Iris pigment epithelial cell (primary cell): ENCODE measurements at regions not wholly inside any gene's neighbourhood (a gene's known extent, or its start where the extent isn't known, plus 50 kb on each side); places are given as distances from the start of the nearest gene placed in this dataset.

Experiments
- DNase-seq: peaks from one replicate; pipeline ENCODE4 v3.0.0-alpha.2; 2011; ENCODE audit warnings: low read depth

- DNase-seq = no peak
Measured at GRCh38 chr7:10888861-10889260, 84.8 kb upstream of the PHF14 start.

- peak; percentile 64 for DNase-seq
Measured at GRCh38 chr7:10889266-10889898, 84.3 kb upstream of the PHF14 start.

- no peak for DNase-seq
Measured at GRCh38 chr7:10908600-10908999, 65.1 kb upstream of the PHF14 start.

- DNase-seq = no peak
Measured at GRCh38 chr7:10910447-10910846, 63.2 kb upstream of the PHF14 start.

DNA sequence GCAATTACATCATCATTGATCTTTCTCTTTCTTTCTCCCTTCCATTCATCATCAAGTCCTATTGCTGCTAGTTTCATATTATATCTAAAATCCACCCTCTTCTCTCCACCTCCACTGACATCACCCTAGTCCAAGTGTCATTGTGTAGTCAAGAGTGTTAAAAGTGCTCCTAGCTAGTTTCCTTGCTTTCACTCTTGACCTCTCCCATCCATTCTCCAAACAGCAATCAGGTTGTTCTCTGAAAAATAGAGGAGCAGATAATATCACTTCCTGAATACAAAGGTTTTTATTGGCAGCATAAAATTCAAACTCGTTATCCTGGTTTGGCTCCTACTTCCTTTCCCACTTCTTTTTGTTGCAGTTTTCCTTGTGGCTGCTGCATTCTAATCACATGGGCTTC lies 61.6 kb upstream of the PHF14 start:
- no peak for DNase-seq

- DNase-seq = no peak
Measured at GRCh38 chr7:10913457-10913856, 60.2 kb upstream of the PHF14 start.

GRCh38 chr7:10918093-10918590 lies 55.5 kb upstream of the PHF14 start:
- no peak for DNase-seq

- no peak for DNase-seq
Measured at GRCh38 chr7:10919923-10920322, 53.7 kb upstream of the PHF14 start.
